T-helper 17 cell (primary cell): ENCODE measurements at regions not wholly inside any gene's neighbourhood (a gene's known extent, or its start where the extent isn't known, plus 50 kb on each side); places are given as distances from the start of the nearest gene placed in this dataset.

Experiments used
- ATAC-seq: fragments of 150-1000 bp; cut with Tn5 transposase; 2 replicates; pipeline ENCODE4 v1.10.0; 2021; ENCODE audit warnings: mild to moderate bottlenecking, moderate library complexity
- DNase-seq, 3 donors: peaks; one replicate each; pipeline versions ENCODE4 v3.0.0 to v3.0.0-alpha.2; 2020 to 2021
- H3K9me3 ChIP-seq: one replicate; pipeline ENCODE4 v1.7.0; 2013; ENCODE audit warnings: low read length, mild to moderate bottlenecking; ENCODE audit not compliant: control insufficient read depth, poor library complexity, severe bottlenecking
- H3K27ac Mint-ChIP-seq: one replicate; pipeline ENCODE4 v1.8.0; 2022; ENCODE audit warnings: mild to moderate bottlenecking, moderate library complexity, mixed read lengths
- H3K27me3 Mint-ChIP-seq: one replicate; pipeline ENCODE4 v1.8.0; 2022; ENCODE audit warnings: mixed read lengths
- H3K36me3 Mint-ChIP-seq: one replicate; pipeline ENCODE4 v1.8.0; 2022; ENCODE audit warnings: low read depth, mixed read lengths
- H3K4me1 Mint-ChIP-seq: one replicate; pipeline ENCODE4 v1.8.0; 2022; ENCODE audit warnings: mild to moderate bottlenecking, mixed read lengths
- H3K4me3 Mint-ChIP-seq: one replicate; pipeline ENCODE4 v1.8.0; 2022; ENCODE audit warnings: mild to moderate bottlenecking, moderate library complexity, mixed read lengths

DNA sequence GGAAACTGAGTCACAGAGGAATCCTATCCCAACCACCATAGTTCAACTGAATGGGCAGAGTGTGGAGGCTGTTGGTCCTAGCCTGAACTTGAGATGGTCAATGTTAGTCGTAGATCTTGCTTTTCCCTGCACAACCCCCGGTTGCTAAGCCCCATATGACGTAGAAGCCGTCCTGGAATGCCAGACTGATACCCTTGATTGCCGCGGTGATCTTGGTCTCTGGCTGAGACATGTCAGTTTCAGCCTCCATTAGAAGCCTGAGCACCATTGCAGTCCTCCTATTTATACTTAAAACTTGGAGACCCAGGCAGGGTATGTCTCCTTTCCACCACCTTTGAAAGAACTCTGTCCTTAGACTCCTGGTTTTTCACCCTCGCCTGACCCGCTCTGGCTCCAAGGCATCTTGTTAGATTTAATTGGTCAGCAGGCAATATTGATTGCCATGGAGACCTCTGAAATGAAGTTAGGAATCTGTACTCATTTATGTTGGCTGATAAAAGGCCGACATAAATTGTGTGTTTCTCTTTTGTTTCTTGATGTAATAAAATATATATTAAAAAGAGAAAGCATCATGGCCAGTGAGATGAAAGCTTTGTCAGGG lies 53.4 kb downstream of the RPLP1 start:
- no peak for ATAC-seq
- H3K4me1 Mint-ChIP-seq: no peaks in the 10 kb centered on the region
- no peak for DNase-seq
- no peak overlapping the region for H3K27ac Mint-ChIP-seq
- H3K36me3 Mint-ChIP-seq: no peaks in the 10 kb centered on the region
- no peak overlapping the region for H3K4me3 Mint-ChIP-seq
- H3K9me3 ChIP-seq: no peaks in the 10 kb centered on the region
- H3K27me3 Mint-ChIP-seq: peaks cover 23% of the 10 kb centered on the region

DNA sequence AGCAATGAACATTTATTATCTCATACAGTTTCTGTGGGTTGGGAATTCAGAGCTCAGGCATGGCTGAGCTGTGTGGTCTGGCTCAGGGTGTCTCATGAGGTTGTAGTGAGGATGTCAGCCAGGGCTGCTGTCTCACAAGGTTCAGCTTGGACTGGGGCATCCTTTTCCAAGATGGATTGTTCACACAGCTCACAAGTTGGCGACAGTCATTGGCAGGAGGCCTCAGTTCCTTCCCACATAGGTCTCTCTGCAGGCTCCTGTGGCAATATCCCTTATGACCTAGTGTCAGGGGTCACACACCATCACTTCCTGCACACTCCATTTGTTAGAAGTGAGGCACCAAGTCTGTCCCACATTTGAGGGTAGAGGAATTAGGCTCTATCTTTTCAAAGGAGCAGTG lies 56.0 kb downstream of the RPLP1 start:
- ATAC-seq (no peak), DNase-seq (no peak)
- Mint-ChIP-seq H3K27me3 (peaks cover 47% of the 10 kb centered on the region), H3K27ac (no peak overlapping the region), H3K4me3 (no peak overlapping the region), H3K4me1 (no peaks in the 10 kb centered on the region), H3K36me3 (peaks cover 2% of the 10 kb centered on the region)
- no peaks in the 10 kb centered on the region for H3K9me3 ChIP-seq

DNA sequence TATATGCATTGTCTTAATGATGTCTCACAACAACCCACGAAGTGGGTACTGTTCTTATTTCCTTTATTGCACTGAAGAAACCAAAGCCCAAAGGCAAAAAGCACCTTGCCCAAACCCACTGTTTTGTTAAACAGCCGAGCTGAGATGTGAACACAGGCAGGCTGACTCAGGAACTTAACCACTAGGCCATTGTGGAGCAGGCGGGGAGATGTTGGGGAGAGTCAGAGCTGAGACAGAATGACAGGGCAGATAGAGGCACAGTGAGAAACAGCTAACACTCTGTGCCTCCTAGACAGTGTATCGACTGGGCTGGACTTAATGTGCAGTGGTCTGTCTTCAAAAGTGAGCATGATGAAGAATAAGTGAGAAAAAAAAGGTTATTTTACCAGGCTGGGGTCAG lies 56.5 kb downstream of the RPLP1 start:
- H3K27ac Mint-ChIP-seq: no peak overlapping the region
- H3K4me3 Mint-ChIP-seq: no peak overlapping the region
- peaks cover 2% of the 10 kb centered on the region for H3K36me3 Mint-ChIP-seq
- ATAC-seq (no peak), DNase-seq (no peak)
- H3K9me3 ChIP-seq: no peaks in the 10 kb centered on the region
- no peaks in the 10 kb centered on the region for H3K4me1 Mint-ChIP-seq
- peaks cover 51% of the 10 kb centered on the region for H3K27me3 Mint-ChIP-seq

DNA sequence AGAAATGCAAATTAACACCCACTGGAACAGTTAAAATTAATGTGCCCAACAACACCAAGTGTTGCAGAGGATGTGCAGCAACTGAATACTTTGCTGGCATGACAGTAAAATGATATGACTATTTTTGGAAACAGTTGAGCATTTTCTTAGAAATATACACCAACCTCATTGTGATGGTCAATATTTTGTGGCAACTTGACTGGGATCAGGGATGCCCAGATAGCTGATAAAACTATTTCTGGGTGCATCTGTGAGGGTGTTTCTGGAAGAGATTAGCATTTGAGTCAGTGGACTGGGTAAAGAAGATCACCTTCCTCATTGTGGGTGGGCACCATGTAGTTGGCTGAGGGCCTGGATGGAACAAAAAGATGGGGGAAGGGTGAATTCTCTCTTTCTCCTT lies 57.9 kb downstream of the RPLP1 start:
- Mint-ChIP-seq H3K27ac (no peak overlapping the region), H3K27me3 (peaks cover 53% of the 10 kb centered on the region), H3K4me1 (no peaks in the 10 kb centered on the region), H3K4me3 (no peak overlapping the region), H3K36me3 (peaks cover 2% of the 10 kb centered on the region)
- no peak for ATAC-seq
- DNase-seq: no peak
- no peaks in the 10 kb centered on the region for H3K9me3 ChIP-seq

DNA sequence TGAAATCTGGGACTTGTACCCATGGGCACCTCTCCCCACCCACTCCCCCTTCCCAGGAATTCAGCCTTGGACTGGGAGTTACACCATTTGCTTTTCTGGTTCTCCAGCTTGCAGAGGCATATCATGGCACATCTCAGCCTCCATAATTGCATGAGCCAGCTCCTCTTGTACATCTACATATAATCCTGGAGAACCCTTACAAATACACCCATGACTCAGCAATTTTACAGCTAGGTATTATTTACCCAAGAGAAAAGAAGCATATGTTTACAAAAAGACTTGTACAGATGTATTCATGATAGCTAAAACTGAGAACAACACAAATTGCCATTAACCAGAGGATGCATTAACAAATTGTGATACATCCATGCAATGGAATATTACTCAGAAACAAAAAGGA lies 58.4 kb downstream of the RPLP1 start:
- Mint-ChIP-seq H3K4me3 (no peak overlapping the region), H3K36me3 (peaks cover 2% of the 10 kb centered on the region), H3K27ac (no peak overlapping the region), H3K27me3 (peaks cover 56% of the 10 kb centered on the region), H3K4me1 (no peaks in the 10 kb centered on the region)
- no peak for ATAC-seq
- no peaks in the 10 kb centered on the region for H3K9me3 ChIP-seq
- no peak for DNase-seq

DNA sequence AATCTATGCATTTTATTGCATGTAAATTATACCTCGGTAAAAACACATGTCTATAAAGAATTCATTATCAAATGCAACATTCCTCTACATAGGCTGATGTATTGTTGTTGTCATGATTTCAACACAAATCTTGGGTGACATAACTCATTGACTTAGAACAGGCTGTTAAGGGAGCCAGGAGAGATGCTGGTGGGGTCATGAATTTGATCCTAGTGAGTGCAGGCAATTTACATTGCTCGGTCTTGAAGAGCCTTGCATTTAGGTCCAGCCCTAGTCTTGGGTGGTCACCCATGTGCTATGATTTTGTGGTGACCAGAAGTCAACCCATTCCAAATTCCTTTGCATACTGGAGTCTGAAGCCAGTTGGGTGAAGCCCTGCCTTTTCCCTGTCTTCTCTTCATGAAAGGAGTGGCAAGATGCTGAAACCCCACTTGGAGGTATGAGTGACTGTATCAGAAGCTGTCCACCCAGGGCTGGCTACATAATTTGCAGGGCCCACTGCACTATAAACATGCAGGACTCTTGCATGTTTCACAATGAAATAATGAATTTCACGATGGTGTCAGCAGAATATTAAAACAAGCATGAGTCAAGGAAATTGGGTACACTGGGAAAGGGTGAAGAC lies 59.2 kb downstream of the RPLP1 start:
- H3K4me1 Mint-ChIP-seq: no peaks in the 10 kb centered on the region
- DNase-seq: no peak
- no peaks in the 10 kb centered on the region for H3K9me3 ChIP-seq
- peaks cover 2% of the 10 kb centered on the region for H3K36me3 Mint-ChIP-seq
- peaks cover 64% of the 10 kb centered on the region for H3K27me3 Mint-ChIP-seq
- H3K27ac Mint-ChIP-seq: no peak overlapping the region
- no peak overlapping the region for H3K4me3 Mint-ChIP-seq
- ATAC-seq: no peak

DNA sequence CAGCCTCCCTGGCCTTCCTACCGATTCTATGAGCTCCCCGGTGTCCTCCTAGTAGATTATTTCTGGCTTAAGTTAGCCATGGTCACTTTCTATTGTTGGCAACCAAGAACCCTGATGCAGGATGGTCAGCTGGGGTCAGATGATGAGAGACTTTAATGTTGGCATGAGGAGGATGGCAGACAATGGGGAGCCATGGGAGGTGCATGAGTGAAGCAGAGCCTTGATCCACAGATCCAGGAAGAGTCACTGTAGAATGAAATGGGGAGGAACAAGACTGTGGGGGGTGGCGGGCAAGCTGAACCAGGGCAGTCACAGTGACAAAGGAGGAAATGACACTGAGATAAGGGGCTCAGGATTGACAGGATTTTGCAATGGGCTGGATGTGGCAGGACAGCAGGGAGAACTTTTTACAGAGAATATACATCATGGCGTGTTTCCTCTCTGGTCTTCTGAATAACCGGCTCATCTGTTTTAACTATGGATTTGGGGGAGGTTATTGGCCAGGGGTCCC lies 60.9 kb downstream of the RPLP1 start:
- peaks cover 60% of the 10 kb centered on the region for H3K27me3 Mint-ChIP-seq
- no peaks in the 10 kb centered on the region for H3K9me3 ChIP-seq
- H3K27ac Mint-ChIP-seq: no peak overlapping the region
- no peaks in the 10 kb centered on the region for H3K4me1 Mint-ChIP-seq
- H3K36me3 Mint-ChIP-seq: peaks cover 2% of the 10 kb centered on the region
- ATAC-seq (no peak), DNase-seq (no peak)
- no peak overlapping the region for H3K4me3 Mint-ChIP-seq

DNA sequence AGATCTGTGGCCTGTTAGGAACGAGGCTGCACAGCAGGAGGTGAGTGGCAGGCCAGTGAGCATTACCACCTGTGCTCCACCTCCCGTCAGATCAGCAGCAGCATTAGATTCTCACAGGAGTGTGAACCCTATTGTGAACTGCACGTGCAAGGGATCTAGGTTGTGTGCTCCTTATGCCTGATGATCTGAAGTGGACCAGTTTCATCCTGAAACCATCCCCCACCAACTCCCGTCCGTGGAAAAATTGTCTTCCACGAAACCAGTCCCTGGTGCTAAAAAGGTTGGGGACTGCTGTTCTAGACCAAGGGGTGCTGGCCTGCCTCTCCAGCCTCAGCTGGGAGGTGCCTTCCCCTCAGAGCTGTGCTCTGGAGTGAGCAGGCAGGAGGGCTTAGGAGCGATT lies 61.4 kb downstream of the RPLP1 start:
- H3K36me3 Mint-ChIP-seq: peaks cover 2% of the 10 kb centered on the region
- H3K4me1 Mint-ChIP-seq: no peaks in the 10 kb centered on the region
- DNase-seq: no peak

DNA sequence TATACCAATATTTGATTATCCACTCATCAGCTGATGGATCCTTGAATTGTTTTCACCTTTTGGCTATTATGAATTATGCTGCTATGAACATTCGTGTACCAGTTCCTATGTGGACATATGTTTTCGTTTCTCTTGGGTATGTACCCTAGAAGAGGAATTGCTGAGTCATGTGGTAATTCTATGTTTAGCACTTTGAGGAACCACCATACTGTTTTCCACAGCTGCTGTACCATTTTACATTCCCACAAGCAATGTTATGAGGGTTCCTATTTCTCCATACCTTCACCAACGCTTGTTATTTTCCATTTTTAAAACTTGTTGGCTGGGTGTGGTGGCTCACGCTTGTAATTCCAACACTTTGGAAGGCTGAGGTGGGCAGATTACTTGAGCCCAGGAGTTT lies 62.9 kb downstream of the RPLP1 start:
- Mint-ChIP-seq H3K36me3 (peaks cover 2% of the 10 kb centered on the region), H3K27ac (no peak overlapping the region), H3K4me1 (no peaks in the 10 kb centered on the region), H3K4me3 (no peak overlapping the region), H3K27me3 (peaks cover 62% of the 10 kb centered on the region)
- no peak for DNase-seq
- no peak for ATAC-seq
- H3K9me3 ChIP-seq: no peaks in the 10 kb centered on the region

More for the DNA sequence above, 61.4 kb downstream of the RPLP1 start:
- no peaks in the 10 kb centered on the region for H3K9me3 ChIP-seq
- H3K4me3 Mint-ChIP-seq: no peak overlapping the region
- no peak overlapping the region for H3K27ac Mint-ChIP-seq
- peaks cover 57% of the 10 kb centered on the region for H3K27me3 Mint-ChIP-seq
- no peak for ATAC-seq

DNA sequence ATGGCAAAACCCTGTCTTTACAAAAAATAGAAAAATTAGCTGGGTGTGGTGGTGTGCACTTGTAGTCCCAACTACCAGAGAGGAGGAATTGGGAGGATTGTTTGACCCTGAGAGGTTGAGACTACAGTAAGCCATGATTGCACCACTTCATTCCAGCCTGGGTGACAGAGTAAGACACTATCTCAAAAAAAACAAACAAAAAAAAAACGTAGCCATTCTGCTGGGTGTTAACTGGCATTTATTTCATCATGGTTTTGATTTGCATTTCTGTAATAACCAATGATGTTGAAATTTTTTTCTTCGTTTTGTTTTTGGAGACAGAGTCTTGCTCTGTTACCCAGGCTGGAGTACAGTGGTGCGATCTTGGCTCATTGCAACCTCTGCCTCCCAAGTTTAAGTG lies 63.3 kb downstream of the RPLP1 start:
- peaks cover 62% of the 10 kb centered on the region for H3K27me3 Mint-ChIP-seq
- no peak overlapping the region for H3K4me3 Mint-ChIP-seq
- no peaks in the 10 kb centered on the region for H3K4me1 Mint-ChIP-seq
- no peak overlapping the region for H3K27ac Mint-ChIP-seq
- H3K36me3 Mint-ChIP-seq: peaks cover 2% of the 10 kb centered on the region
- no peak for DNase-seq
- ATAC-seq: no peak
- no peaks in the 10 kb centered on the region for H3K9me3 ChIP-seq

DNA sequence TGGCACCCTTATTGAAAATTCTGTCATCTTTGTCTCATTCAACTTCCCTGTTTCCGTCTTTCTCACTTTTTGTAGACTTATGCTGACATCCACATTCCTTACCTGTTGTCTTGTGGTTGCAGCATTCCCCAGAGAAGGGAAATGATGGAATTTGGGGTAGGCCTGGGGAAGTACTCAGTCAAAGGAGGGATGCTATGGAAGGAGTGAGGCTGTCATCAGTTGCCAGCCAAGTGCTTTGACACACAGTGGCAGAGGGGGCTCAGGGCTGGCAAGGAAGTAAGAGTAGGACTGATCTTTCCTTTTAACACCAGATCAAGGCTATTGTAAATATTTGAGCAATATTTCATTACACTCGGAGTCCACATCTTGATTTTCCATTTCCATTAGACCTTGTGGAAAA lies 64.4 kb downstream of the RPLP1 start:
- no peak overlapping the region for H3K4me3 Mint-ChIP-seq
- ATAC-seq: no peak
- H3K27ac Mint-ChIP-seq: no peak overlapping the region
- H3K4me1 Mint-ChIP-seq: no peaks in the 10 kb centered on the region
- H3K9me3 ChIP-seq: no peaks in the 10 kb centered on the region
- H3K36me3 Mint-ChIP-seq: peaks cover 2% of the 10 kb centered on the region
- peaks cover 52% of the 10 kb centered on the region for H3K27me3 Mint-ChIP-seq
- no peak for DNase-seq

DNA sequence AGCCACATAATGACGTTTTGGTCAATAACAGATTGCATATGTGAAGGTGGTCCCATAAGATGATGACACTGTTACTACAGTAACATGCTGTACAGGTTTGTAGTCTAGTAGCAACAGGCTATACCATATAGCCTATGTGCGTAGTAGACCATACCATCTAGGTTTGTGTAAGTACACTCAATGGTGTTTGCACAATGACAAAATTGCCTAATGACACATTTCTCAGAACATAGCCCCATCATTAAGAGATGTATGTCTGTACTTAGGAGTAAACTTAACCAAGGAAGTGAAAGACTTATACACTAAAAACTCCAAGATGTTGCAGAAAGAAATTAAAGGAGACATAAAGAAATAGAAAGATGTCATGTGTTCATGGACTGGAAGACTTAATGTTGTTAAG lies 66.2 kb downstream of the RPLP1 start:
- no peaks in the 10 kb centered on the region for H3K4me1 Mint-ChIP-seq
- H3K27me3 Mint-ChIP-seq: peaks cover 39% of the 10 kb centered on the region
- H3K9me3 ChIP-seq: no peaks in the 10 kb centered on the region
- H3K36me3 Mint-ChIP-seq: no peaks in the 10 kb centered on the region
- ATAC-seq (no peak), DNase-seq (no peak)
- no peak overlapping the region for H3K27ac Mint-ChIP-seq
- H3K4me3 Mint-ChIP-seq: no peak overlapping the region

DNA sequence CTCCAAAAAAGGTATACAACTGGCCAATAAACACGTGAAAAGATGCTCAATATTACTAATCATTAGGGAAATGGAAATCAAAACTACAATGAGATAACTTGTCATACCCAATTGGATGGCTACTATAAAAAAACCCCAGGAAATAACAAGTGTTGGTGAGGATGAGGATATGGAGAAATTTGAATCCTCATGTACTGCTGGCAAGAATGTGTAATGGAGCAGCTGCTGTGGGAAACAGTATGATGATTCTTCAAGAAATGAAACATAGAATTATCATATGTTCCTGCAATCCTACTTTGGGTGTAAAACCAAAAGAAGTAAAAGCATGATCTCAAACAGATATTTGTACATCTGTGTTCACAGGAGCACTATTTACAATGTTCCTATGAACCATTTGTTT lies 67.4 kb downstream of the RPLP1 start:
- H3K36me3 Mint-ChIP-seq: no peaks in the 10 kb centered on the region
- H3K4me1 Mint-ChIP-seq: no peaks in the 10 kb centered on the region
- no peaks in the 10 kb centered on the region for H3K9me3 ChIP-seq
- peaks cover 33% of the 10 kb centered on the region for H3K27me3 Mint-ChIP-seq
- no peak for DNase-seq
- ATAC-seq: no peak
- H3K4me3 Mint-ChIP-seq: no peak overlapping the region
- no peak overlapping the region for H3K27ac Mint-ChIP-seq

DNA sequence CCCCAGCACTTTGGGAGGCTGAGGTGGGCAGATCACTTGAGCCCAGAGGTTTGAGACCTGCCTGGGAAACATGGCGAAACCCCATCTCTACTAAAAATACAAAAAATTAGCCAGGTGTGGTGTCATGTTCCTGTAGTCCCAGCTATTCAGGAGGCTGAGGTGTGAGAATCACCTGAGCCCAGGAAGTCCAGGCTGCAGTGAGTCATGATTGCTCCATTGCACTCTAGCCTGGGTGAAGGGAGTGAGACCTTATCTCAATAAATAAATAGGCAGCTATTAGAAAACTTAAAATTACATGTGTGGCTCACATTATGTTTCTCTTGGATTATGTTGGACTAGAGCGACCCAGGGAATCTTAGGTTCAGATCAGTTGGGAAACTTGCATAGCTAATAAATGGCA lies 69.7 kb downstream of the RPLP1 start:
- no peaks in the 10 kb centered on the region for H3K9me3 ChIP-seq
- Mint-ChIP-seq H3K4me1 (no peaks in the 10 kb centered on the region), H3K27me3 (peaks cover 15% of the 10 kb centered on the region), H3K36me3 (no peaks in the 10 kb centered on the region), H3K27ac (no peak overlapping the region), H3K4me3 (no peak overlapping the region)
- ATAC-seq (no peak), DNase-seq (no peak)
